K562 (cell line): ENCODE measurements at regions not wholly inside any gene's neighbourhood (a gene's known extent, or its start where the extent isn't known, plus 50 kb on each side); places are given as distances from the start of the nearest gene placed in this dataset.

ENCODE experiments used
- CTCF ChIP-seq, 3 experiments: IDR thresholded peaks in 2 of 3; conservative IDR thresholded peaks in 1 of 3; 2 replicates each; pipeline ENCODE4 v1.5.1; 2011 to 2012; ENCODE audit warnings: low read length in 3 of 3, mild to moderate bottlenecking in 3 of 3, control low read depth in 2 of 3, improper control_type of control experiment in 1 of 3, inconsistent platforms in 1 of 3, low read depth in 1 of 3, mixed read lengths in 1 of 3, moderate library complexity in 1 of 3; ENCODE audit not compliant: insufficient read depth in 2 of 3
- EZH2 ChIP-seq: IDR thresholded peaks from 2 replicates; pipeline ENCODE4 v1.6.1; 2012; ENCODE audit warnings: low read depth, mild to moderate bottlenecking, inconsistent platforms, low read length, borderline replicate concordance
- FOXA1 ChIP-seq: fragments of 450-650 bp; IDR thresholded peaks from 2 replicates; pipeline ENCODE4 v1.6.1; 2016; ENCODE audit warnings: mild to moderate bottlenecking, borderline replicate concordance
- GTF2F1 ChIP-seq: IDR thresholded peaks from 2 replicates; pipeline ENCODE4 v1.6.1; 2011; ENCODE audit warnings: low read depth, low read length, improper control_type of control experiment
- HDAC2 ChIP-seq: fragments of 450-650 bp; IDR thresholded peaks from 2 replicates; pipeline ENCODE4 v1.6.1; 2016; ENCODE audit warnings: mild to moderate bottlenecking
- HNRNPLL ChIP-seq: fragments of 200-400 bp; formaldehyde crosslinking; IDR thresholded peaks from 2 replicates; pipeline ENCODE4 v1.6.1; 2017; ENCODE audit warnings: low read length, low read depth, mild to moderate bottlenecking; ENCODE audit not compliant: poor library complexity, severe bottlenecking
- ZC3H4 ChIP-seq: sonication (generic); formaldehyde crosslinking; IDR thresholded peaks from 2 replicates; pipeline ENCODE4 v1.9.0; 2021; ENCODE audit warnings: missing genetic modification reagents, borderline replicate concordance
- TF ChIP-seq, protein P1 (sequence below): fragments of 200-600 bp; sonication (generic); IDR thresholded peaks from one replicate; pipeline ENCODE4 v1.6.1; 2012; ENCODE audit warnings: mild to moderate bottlenecking, low read depth, low read length, inconsistent platforms
- TF ChIP-seq, protein P2 (sequence below): fragments of 250-450 bp; sonication (Bioruptor Pico); IDR thresholded peaks from 2 replicates; pipeline ENCODE4 v1.4.0; 2020

DNA sequence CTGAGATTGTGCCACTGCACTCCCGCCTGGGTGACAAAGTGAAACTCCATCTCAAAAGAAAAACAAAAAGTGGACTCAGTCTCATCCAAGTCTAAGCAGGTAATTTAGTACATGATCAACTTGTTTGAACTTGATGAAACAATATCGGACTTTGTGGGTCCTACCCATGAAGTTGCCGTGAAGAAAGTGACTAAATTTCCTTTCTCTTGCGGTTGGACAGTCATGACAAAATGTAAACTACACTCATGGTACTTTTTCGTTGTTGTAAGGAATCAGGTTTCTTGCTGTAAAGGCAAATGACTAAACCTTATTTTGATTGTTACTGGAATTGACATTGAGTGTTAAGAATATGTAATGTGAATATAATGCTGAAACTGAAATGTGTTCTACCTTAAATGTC lies 164.5 kb upstream of the PLET1 start:
- TF ChIP-seq CTCF (IDR thresholded peaks at IDR 0.05 in 2 of 3, conservative IDR thresholded peaks at IDR 0.05 in 1 of 3; ENCODE audit: insufficient read depth in 2 of 3, low read depth in 1 of 3, low read length in 3 of 3) (no peak), FOXA1 (no peak), HNRNPLL (no peak), GTF2F1 (no peak), EZH2 (no peak), ZC3H4 (CRISPR knock-in tag) (no peak), HDAC2 (no peak)
- TF ChIP-seq, protein P1, sequence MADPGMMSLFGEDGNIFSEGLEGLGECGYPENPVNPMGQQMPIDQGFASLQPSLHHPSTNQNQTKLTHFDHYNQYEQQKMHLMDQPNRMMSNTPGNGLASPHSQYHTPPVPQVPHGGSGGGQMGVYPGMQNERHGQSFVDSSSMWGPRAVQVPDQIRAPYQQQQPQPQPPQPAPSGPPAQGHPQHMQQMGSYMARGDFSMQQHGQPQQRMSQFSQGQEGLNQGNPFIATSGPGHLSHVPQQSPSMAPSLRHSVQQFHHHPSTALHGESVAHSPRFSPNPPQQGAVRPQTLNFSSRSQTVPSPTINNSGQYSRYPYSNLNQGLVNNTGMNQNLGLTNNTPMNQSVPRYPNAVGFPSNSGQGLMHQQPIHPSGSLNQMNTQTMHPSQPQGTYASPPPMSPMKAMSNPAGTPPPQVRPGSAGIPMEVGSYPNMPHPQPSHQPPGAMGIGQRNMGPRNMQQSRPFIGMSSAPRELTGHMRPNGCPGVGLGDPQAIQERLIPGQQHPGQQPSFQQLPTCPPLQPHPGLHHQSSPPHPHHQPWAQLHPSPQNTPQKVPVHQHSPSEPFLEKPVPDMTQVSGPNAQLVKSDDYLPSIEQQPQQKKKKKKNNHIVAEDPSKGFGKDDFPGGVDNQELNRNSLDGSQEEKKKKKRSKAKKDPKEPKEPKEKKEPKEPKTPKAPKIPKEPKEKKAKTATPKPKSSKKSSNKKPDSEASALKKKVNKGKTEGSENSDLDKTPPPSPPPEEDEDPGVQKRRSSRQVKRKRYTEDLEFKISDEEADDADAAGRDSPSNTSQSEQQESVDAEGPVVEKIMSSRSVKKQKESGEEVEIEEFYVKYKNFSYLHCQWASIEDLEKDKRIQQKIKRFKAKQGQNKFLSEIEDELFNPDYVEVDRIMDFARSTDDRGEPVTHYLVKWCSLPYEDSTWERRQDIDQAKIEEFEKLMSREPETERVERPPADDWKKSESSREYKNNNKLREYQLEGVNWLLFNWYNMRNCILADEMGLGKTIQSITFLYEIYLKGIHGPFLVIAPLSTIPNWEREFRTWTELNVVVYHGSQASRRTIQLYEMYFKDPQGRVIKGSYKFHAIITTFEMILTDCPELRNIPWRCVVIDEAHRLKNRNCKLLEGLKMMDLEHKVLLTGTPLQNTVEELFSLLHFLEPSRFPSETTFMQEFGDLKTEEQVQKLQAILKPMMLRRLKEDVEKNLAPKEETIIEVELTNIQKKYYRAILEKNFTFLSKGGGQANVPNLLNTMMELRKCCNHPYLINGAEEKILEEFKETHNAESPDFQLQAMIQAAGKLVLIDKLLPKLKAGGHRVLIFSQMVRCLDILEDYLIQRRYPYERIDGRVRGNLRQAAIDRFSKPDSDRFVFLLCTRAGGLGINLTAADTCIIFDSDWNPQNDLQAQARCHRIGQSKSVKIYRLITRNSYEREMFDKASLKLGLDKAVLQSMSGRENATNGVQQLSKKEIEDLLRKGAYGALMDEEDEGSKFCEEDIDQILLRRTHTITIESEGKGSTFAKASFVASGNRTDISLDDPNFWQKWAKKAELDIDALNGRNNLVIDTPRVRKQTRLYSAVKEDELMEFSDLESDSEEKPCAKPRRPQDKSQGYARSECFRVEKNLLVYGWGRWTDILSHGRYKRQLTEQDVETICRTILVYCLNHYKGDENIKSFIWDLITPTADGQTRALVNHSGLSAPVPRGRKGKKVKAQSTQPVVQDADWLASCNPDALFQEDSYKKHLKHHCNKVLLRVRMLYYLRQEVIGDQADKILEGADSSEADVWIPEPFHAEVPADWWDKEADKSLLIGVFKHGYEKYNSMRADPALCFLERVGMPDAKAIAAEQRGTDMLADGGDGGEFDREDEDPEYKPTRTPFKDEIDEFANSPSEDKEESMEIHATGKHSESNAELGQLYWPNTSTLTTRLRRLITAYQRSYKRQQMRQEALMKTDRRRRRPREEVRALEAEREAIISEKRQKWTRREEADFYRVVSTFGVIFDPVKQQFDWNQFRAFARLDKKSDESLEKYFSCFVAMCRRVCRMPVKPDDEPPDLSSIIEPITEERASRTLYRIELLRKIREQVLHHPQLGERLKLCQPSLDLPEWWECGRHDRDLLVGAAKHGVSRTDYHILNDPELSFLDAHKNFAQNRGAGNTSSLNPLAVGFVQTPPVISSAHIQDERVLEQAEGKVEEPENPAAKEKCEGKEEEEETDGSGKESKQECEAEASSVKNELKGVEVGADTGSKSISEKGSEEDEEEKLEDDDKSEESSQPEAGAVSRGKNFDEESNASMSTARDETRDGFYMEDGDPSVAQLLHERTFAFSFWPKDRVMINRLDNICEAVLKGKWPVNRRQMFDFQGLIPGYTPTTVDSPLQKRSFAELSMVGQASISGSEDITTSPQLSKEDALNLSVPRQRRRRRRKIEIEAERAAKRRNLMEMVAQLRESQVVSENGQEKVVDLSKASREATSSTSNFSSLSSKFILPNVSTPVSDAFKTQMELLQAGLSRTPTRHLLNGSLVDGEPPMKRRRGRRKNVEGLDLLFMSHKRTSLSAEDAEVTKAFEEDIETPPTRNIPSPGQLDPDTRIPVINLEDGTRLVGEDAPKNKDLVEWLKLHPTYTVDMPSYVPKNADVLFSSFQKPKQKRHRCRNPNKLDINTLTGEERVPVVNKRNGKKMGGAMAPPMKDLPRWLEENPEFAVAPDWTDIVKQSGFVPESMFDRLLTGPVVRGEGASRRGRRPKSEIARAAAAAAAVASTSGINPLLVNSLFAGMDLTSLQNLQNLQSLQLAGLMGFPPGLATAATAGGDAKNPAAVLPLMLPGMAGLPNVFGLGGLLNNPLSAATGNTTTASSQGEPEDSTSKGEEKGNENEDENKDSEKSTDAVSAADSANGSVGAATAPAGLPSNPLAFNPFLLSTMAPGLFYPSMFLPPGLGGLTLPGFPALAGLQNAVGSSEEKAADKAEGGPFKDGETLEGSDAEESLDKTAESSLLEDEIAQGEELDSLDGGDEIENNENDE = no peak
- TF ChIP-seq, protein P2, sequence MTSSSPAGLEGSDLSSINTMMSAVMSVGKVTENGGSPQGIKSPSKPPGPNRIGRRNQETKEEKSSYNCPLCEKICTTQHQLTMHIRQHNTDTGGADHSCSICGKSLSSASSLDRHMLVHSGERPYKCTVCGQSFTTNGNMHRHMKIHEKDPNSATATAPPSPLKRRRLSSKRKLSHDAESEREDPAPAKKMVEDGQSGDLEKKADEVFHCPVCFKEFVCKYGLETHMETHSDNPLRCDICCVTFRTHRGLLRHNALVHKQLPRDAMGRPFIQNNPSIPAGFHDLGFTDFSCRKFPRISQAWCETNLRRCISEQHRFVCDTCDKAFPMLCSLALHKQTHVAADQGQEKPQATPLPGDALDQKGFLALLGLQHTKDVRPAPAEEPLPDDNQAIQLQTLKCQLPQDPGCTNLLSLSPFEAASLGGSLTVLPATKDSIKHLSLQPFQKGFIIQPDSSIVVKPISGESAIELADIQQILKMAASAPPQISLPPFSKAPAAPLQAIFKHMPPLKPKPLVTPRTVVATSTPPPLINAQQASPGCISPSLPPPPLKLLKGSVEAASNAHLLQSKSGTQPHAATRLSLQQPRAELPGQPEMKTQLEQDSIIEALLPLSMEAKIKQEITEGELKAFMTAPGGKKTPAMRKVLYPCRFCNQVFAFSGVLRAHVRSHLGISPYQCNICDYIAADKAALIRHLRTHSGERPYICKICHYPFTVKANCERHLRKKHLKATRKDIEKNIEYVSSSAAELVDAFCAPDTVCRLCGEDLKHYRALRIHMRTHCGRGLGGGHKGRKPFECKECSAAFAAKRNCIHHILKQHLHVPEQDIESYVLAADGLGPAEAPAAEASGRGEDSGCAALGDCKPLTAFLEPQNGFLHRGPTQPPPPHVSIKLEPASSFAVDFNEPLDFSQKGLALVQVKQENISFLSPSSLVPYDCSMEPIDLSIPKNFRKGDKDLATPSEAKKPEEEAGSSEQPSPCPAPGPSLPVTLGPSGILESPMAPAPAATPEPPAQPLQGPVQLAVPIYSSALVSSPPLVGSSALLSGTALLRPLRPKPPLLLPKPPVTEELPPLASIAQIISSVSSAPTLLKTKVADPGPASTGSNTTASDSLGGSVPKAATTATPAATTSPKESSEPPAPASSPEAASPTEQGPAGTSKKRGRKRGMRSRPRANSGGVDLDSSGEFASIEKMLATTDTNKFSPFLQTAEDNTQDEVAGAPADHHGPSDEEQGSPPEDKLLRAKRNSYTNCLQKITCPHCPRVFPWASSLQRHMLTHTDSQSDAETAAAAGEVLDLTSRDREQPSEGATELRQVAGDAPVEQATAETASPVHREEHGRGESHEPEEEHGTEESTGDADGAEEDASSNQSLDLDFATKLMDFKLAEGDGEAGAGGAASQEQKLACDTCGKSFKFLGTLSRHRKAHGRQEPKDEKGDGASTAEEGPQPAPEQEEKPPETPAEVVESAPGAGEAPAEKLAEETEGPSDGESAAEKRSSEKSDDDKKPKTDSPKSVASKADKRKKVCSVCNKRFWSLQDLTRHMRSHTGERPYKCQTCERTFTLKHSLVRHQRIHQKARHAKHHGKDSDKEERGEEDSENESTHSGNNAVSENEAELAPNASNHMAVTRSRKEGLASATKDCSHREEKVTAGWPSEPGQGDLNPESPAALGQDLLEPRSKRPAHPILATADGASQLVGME (CRISPR knock-in tag) = no peak
